ENCODE measurements at regions not wholly inside any gene's neighbourhood (a gene's known extent, or its start where the extent isn't known, plus 50 kb on each side); places are given as distances from the start of the nearest gene placed in this dataset.

- TF ChIP-seq CTCF (conservative IDR thresholded peaks at IDR 0.05; ENCODE audit: low read length) (no peak), EZH2phosphoT487 (IDR thresholded peaks at IDR 0.05; ENCODE audit: borderline replicate concordance) (no peak)
- Histone ChIP-seq H3K36me3 (ENCODE audit: insufficient read depth, low read length) (no peaks in the 10 kb centered on the region), H3K9me2 (replicated peaks; ENCODE audit: low read depth, low read length) (no peaks in the 10 kb centered on the region), H3K9ac (ENCODE audit: low read depth, low read length, poor library complexity, severe bottlenecking) (no peak overlapping the region), H3K27me3 (ENCODE audit: insufficient read depth, low read length, poor library complexity, severe bottlenecking) (no peaks in the 10 kb centered on the region), H4K20me1 (ENCODE audit: insufficient read depth, low read length, poor library complexity, severe bottlenecking) (no peaks in the 10 kb centered on the region), H2AFZ (ENCODE audit: low read length) (no peak overlapping the region), H3F3A (ENCODE audit: low read depth) (no peaks in the 10 kb centered on the region), H3K4me3 (ENCODE audit: low read length, poor library complexity, severe bottlenecking) (no peak overlapping the region), H3K79me2 (ENCODE audit: insufficient read depth, low read length) (no peaks in the 10 kb centered on the region), H3K9me3 (ENCODE audit: insufficient read depth, low read depth, low read length) (no peaks in the 10 kb centered on the region), H3K4me2 (ENCODE audit: low read depth, low read length, poor library complexity, severe bottlenecking) (no peak overlapping the region), H3K4me1 (ENCODE audit: insufficient read depth, low read length, poor library complexity, severe bottlenecking) (no peaks in the 10 kb centered on the region)
These were observed 543.0 kb downstream of the MAFB start for GRCh38 chr20:40146071-40146470.

DNA sequence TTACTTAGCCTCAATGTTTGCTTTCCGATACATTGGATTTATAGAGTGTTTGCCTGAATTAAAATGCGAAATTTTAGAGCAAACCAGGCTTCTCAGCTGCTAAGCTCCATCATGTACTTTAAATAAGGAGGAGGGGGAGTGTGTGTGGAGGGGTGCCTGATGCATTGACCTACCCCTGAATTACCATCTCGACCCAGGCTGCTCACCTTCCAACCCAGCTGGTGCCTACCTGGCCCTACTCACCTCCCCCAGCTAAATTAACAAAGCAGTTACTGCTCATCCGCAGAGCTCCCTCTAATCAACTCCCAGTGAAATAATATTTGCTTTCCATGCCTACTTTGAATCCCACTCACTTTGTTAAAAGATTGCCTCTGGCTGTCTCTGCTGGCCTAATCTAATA is 544.5 kb downstream of the MAFB start:
- H3F3A ChIP-seq (ENCODE audit: low read depth): no peaks in the 10 kb centered on the region
- no peak overlapping the region for H2AFZ ChIP-seq (ENCODE audit: low read length)
- no peaks in the 10 kb centered on the region for H3K9me2 ChIP-seq (replicated peaks; ENCODE audit: low read depth, low read length)
- TF ChIP-seq CTCF (conservative IDR thresholded peaks at IDR 0.05; ENCODE audit: low read length) (no peak), EZH2phosphoT487 (IDR thresholded peaks at IDR 0.05; ENCODE audit: borderline replicate concordance) (no peak)
- no peaks in the 10 kb centered on the region for H4K20me1 ChIP-seq (ENCODE audit: insufficient read depth, low read length, poor library complexity, severe bottlenecking)
- no peaks in the 10 kb centered on the region for H3K79me2 ChIP-seq (ENCODE audit: insufficient read depth, low read length)
- H3K36me3 ChIP-seq (ENCODE audit: insufficient read depth, low read length): no peaks in the 10 kb centered on the region
- H3K27me3 ChIP-seq (ENCODE audit: insufficient read depth, low read length, poor library complexity, severe bottlenecking): no peaks in the 10 kb centered on the region
- H3K9me3 ChIP-seq (ENCODE audit: insufficient read depth, low read depth, low read length): no peaks in the 10 kb centered on the region
- H3K9ac ChIP-seq (ENCODE audit: low read depth, low read length, poor library complexity, severe bottlenecking): no peak overlapping the region
- no peak overlapping the region for H3K4me2 ChIP-seq (ENCODE audit: low read depth, low read length, poor library complexity, severe bottlenecking)
- no peak overlapping the region for H3K4me3 ChIP-seq (ENCODE audit: low read length, poor library complexity, severe bottlenecking)
- no peaks in the 10 kb centered on the region for H3K4me1 ChIP-seq (ENCODE audit: insufficient read depth, low read length, poor library complexity, severe bottlenecking)

- H4K20me1 ChIP-seq (ENCODE audit: insufficient read depth, low read length, poor library complexity, severe bottlenecking): no peaks in the 10 kb centered on the region
- H3K36me3 ChIP-seq (ENCODE audit: insufficient read depth, low read length): no peaks in the 10 kb centered on the region
- H3K9me3 ChIP-seq (ENCODE audit: insufficient read depth, low read depth, low read length): no peaks in the 10 kb centered on the region
- no peak overlapping the region for H2AFZ ChIP-seq (ENCODE audit: low read length)
- no peaks in the 10 kb centered on the region for H3K79me2 ChIP-seq (ENCODE audit: insufficient read depth, low read length)
- H3K4me1 ChIP-seq (ENCODE audit: insufficient read depth, low read length, poor library complexity, severe bottlenecking): no peaks in the 10 kb centered on the region
- H3K9me2 ChIP-seq (replicated peaks; ENCODE audit: low read depth, low read length): no peaks in the 10 kb centered on the region
- no peak overlapping the region for H3K9ac ChIP-seq (ENCODE audit: low read depth, low read length, poor library complexity, severe bottlenecking)
- H3K4me2 ChIP-seq (ENCODE audit: low read depth, low read length, poor library complexity, severe bottlenecking): no peak overlapping the region
- TF ChIP-seq CTCF (conservative IDR thresholded peaks at IDR 0.05; ENCODE audit: low read length) (no peak), EZH2phosphoT487 (IDR thresholded peaks at IDR 0.05; ENCODE audit: borderline replicate concordance) (no peak)
- H3K27me3 ChIP-seq (ENCODE audit: insufficient read depth, low read length, poor library complexity, severe bottlenecking): no peaks in the 10 kb centered on the region
- no peak overlapping the region for H3K4me3 ChIP-seq (ENCODE audit: low read length, poor library complexity, severe bottlenecking)
- H3F3A ChIP-seq (ENCODE audit: low read depth): no peaks in the 10 kb centered on the region
These were observed 554.9 kb downstream of the MAFB start for GRCh38 chr20:40134176-40134575.
